RCC 7860 (cell line): ENCODE measurements at regions not wholly inside any gene's neighbourhood (a gene's known extent, or its start where the extent isn't known, plus 50 kb on each side); places are given as distances from the start of the nearest gene placed in this dataset.
A peak's percentile ranks its signal among the peaks of the same experiment; 100 is the strongest.
"Not testable (repeated sequence)": the region's sequence is repeated elsewhere in the genome, so short reads cannot be mapped to it uniquely, and the experiment has no call there.

Experiments used
- DNase-seq: peaks from one replicate; pipeline ENCODE4 v3.0.0-alpha.2; 2015; ENCODE audit warnings: low spot score
- FAIRE-seq: peaks from 2 replicates; lab custom pipeline; 2012; peaks lifted over from hg19 to GRCh38; lab: Jason Lieb, UNC

- FAIRE-seq: no peak
- DNase-seq: peak; percentile 46
These were observed 106.0 kb downstream of the CXCL12 start for GRCh38 chr10:44278837-44279324.

- DNase-seq, FAIRE-seq: not testable (repeated sequence)
These were observed 116.4 kb downstream of the CXCL12 start for GRCh38 chr10:44268435-44268948.

DNA sequence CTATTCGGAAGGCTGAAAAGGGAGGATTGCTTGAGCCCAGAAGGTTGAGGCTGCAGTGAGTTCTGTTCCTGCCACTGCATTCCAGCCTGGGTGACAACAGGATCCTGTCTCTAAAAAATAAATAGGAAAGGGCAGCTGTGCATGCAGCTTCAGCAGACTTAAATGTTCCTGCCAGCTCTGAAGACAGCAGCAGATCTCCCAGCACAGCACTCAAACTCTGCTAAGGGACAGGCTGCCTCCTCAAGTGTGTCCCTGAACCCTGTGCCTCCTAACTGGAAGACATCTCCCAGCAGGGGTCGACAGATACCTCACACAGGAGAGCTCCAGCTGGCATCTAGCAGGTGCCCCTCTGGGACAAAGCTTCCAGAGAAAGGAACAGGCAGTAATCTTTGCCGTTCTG lies 117.9 kb downstream of the CXCL12 start:
- DNase-seq (no peak), FAIRE-seq (no peak)

DNA sequence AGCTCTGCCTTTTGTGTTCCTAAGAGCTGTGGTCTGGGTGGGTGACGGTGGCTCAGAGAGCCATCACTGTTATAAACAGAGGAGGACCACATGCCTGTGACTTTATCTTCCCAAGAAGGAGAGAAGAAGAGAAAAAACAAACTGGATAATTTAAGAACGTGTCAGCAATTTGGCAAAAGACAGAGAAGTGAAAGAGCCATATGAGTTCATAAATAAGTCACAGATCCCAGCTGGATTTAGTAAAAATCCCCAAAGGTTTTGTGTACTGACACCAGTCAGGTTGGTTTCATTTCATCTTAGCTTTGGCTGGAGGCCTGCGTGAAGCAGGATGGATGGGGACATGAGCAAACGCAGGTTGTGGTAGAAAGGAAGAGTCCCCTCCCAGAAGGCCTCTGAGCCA lies 120.7 kb downstream of the CXCL12 start:
- DNase-seq: no peak
- no peak for FAIRE-seq

DNA sequence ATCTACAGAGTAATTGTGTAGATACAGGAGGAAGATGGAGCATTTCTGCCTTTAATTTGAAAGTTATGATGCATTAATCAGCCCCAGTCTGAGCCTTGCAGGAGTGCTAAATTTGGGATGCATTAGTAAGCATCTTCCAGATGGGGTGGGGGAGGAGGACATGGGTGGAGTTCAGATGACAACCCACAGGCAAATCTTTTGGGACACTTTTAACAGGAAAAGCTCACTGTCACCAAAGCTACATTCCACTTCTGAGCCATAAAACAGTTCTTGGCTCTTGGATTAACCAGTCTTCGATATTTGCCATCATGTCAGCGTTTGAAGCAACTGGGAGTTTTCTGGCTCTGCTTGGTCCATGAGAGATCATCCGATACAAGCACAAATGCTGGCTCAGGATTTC lies 121.1 kb downstream of the CXCL12 start:
- FAIRE-seq: no peak
- no peak for DNase-seq

- FAIRE-seq (no peak), DNase-seq (no peak)
These were observed 122.2 kb downstream of the CXCL12 start for GRCh38 chr10:44262551-44263251.

DNA sequence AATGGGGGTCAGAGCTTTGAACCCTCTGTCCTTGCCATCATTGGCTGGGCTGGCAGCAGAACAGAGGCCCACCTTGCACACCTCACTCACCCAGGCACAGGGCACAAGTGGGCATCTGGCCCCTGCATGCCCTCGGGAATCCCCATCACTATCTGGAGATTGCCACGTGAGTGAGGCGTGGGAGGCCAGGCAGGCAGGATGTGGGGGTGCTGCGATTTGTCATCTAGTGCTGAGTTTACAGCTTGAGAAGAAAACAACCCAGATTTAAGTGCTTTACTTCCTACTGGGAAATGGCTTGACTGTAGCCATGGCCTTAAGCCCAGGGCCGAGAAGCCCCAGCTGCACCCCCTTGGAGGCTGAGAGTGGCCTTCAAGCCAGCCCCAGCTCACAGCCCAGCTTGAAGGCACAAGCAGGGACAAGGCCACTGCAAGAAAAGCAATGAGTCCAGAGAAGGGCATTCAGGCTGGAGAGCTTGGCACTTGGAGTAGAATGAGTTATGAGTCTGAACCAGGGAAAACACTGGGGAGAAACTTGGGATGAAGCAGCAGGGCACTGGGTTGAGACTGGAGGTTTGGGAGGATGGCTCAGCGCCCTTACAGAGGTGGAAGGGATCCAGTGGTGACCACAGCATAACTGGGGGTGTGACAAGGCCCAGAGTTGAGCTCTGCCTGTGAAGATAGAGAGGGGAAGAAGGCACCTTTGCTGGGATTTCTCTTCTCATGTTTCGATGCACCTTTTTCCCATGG lies 123.0 kb downstream of the CXCL12 start:
- peak; percentile 38 for DNase-seq
- no peak for FAIRE-seq

GRCh38 chr10:44261296-44261695 lies 123.6 kb downstream of the CXCL12 start:
- DNase-seq (no peak), FAIRE-seq (no peak)

DNA sequence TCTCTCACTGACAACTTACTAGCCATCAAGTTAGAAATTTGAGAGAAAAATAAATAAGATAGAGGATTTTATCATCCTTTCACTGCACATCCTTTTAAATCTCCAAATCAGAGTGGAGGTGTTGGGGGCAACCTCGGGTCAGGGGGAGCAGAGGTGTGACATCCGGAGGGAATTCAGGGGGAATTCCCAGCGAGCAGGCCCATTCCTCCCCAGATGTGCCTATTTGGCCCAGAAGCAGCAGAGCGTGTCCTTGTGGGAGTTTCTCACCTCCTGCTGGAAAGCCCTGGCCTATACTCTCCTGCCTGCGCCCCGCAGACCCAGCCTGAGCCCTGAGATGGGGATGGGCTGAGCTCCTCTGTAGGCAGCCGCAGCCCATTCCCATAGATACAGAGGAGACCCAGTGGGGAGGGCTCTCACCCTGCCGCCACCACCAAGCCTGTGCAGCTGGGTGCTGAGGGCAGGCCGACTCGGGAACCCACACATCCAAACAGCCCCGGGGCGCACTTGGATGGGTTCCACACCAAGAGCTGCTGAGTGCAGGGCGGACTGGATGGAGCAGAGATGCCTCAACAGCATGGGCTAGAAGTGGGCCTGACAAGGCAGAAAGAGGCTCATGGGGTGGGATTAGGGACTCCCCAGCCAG lies 124.5 kb downstream of the CXCL12 start:
- DNase-seq: peak; percentile 32
- no peak for FAIRE-seq

- FAIRE-seq (no peak), DNase-seq (no peak)
These were observed 125.6 kb downstream of the CXCL12 start for GRCh38 chr10:44259090-44259874.

- DNase-seq: no peak
- no peak for FAIRE-seq
These were observed 126.3 kb downstream of the CXCL12 start for GRCh38 chr10:44258460-44259089.

DNA sequence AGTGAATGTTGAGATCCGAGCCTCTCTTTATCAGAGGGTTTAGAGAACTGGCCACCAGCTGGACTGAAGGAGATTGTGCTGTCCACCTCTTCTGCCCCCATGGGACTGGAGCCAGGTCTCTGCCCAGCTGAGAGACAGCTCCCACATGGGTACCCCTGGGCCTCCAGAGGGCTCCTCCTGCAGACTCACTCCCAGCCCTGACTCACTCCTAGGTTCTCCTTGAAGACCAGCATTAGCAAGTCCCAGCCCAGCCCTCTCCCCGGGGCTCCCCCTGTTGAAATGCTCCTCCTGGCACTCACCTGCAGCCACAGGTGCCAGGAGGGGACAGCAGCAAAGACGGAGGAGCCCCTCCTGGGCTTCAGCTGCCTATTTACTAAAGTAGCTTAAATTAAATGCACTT lies 126.9 kb downstream of the CXCL12 start:
- no peak for FAIRE-seq
- DNase-seq: peak; percentile 8

- DNase-seq (peak; percentile 57), FAIRE-seq (peak; percentile 49)
These were observed 131.0 kb downstream of the CXCL12 start for GRCh38 chr10:44253769-44254462.

DNA sequence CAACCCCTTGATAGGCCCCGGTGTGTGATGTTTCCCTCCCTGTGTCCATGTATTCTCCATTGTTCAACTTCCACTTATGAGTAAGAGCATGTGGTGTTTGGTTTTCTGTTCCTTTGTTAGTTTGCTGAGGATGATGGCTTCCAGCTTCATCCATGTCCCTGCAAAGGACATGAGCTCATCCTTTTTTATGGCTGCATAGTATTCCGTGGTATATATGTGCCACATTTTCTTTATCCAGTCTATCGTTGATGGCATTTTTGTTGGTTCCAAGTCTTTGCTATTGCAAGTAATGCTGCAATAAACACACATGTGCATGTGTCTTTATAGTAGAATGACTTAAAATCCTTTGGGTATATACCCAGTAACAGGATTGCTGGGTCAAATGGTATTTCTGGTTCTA lies 132.3 kb downstream of the CXCL12 start:
- FAIRE-seq, DNase-seq: not testable (repeated sequence)

DNA sequence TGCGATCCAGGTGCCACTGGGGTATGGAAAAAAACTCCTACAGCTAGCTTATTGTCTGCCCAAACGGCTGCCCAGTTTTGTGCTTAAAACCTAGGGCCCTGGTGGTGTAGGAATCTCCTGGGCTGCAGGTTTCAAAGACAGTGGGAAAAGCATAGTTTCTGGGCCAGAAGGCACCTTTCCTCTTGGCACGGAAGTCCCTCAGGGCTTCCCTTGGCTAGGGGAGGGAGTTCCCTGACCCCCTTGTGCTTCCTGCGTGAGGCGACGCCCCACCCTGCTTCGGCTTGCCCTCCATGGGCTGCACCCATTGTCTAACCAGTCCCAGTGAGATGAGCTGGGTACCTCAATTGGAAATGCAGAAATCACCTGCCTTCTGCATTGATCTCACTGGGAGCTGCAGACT lies 135.0 kb downstream of the CXCL12 start:
- FAIRE-seq, DNase-seq: not testable (repeated sequence)

DNA sequence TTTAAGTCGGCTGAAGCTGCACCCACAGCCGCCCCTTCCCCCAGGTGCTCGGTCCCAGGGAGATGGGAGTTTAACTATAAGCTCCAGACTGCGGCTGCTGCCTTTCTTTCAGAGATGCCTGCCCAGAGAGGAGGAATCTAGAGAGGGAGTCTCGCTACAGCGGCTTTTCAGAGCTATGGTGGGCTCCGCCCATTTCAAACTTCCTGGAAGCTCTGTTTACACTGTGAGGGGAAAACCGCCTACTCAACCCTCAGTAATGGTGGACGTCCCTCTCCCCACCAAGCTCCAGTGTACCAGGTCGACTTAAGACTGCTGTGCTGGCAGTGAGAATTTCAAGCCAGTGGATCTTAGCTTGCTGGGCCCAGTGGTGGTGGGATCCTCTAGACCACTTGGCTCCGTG lies 135.4 kb downstream of the CXCL12 start:
- FAIRE-seq (no peak), DNase-seq (no peak)

GRCh38 chr10:44246700-44247099 lies 138.2 kb downstream of the CXCL12 start:
- not testable (repeated sequence) for FAIRE-seq, DNase-seq

GRCh38 chr10:44246287-44246686 lies 138.6 kb downstream of the CXCL12 start:
- not testable (repeated sequence) for FAIRE-seq, DNase-seq

- FAIRE-seq (no peak), DNase-seq (peak; percentile 40)
These were observed 139.3 kb downstream of the CXCL12 start for GRCh38 chr10:44245601-44245938.
